ENCODE measurements at regions not wholly inside any gene's neighbourhood (a gene's known extent, or its start where the extent isn't known, plus 50 kb on each side); places are given as distances from the start of the nearest gene placed in this dataset.
"Not testable (repeated sequence)": the region's sequence is repeated elsewhere in the genome, so short reads cannot be mapped to it uniquely, and the experiment has no call there.

DNA sequence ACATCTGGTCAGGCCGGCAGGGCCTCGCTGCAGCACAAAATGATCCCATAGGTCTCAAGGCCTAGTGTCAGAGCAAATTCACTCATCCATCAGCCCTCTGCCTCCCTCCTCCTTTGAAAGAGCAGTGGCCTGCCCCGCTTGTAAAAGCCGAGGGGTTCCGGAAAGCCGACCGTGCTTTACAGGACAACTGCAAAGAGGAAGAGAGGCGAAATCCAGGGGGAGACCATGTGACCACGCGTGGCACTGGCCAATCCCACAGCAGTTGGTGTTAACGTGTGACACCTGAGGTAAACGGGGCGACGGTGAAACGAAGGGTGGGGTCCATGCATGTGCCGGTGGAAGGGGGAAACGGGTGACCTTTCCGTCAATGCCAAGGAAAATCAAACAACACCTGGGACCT is 688.6 kb upstream of the TPTE start:
- BruUV-seq (replicated peaks); H3K9me3 Mint-ChIP-seq (ENCODE audit: unreplicated experiment); DNase-seq; H3K4me3 ChIP-seq (ENCODE audit: low read depth, low read length); H3K27ac Mint-ChIP-seq (ENCODE audit: unreplicated experiment); CTCF ChIA-PET; H3K4me1 Mint-ChIP-seq (ENCODE audit: low read depth, unreplicated experiment); H3K4me3 Mint-ChIP-seq (ENCODE audit: unreplicated experiment); H3K4me1 ChIP-seq; H3K9me3 ChIP-seq; H3K36me3 ChIP-seq (ENCODE audit: control insufficient read depth, insufficient read depth, low read length); H3K27me3 ChIP-seq (replicated peaks; ENCODE audit: control insufficient read depth, insufficient read depth, low read length); H3K36me3 Mint-ChIP-seq (ENCODE audit: insufficient read depth, unreplicated experiment); POLR2A ChIA-PET; intact Hi-C loops (cut with micrococcal nuclease; ENCODE audit: unreplicated experiment); H3K27me3 Mint-ChIP-seq (ENCODE audit: insufficient read depth, unreplicated experiment): not testable (repeated sequence)

DNA sequence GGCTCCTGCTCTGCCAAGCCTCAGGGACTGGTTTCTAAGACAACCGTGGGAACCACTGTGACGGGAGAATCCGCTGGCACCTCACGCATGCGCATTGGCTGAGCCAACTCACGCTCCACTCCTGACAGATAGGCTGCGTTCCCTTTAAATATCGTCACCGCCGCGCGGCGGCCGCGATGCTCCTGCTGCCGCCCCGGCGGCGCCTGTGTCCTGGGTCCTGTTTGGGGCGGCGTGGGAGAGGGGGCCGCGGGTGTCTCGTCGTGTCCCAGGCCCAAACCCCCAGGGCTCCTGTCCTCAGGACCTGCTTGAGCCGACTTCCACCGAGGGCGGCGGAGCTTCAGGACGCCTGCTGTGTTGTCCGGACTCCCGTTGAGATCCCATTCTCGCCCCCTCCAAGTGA is 684.8 kb upstream of the TPTE start:
- H3K36me3 Mint-ChIP-seq (ENCODE audit: insufficient read depth, unreplicated experiment); H3K4me3 ChIP-seq (ENCODE audit: low read depth, low read length); H3K27ac Mint-ChIP-seq (ENCODE audit: unreplicated experiment); DNase-seq; H3K36me3 ChIP-seq (ENCODE audit: control insufficient read depth, insufficient read depth, low read length); H3K27me3 ChIP-seq (replicated peaks; ENCODE audit: control insufficient read depth, insufficient read depth, low read length); H3K4me3 Mint-ChIP-seq (ENCODE audit: unreplicated experiment); H3K27me3 Mint-ChIP-seq (ENCODE audit: insufficient read depth, unreplicated experiment); H3K9me3 ChIP-seq; H3K4me1 ChIP-seq; POLR2A ChIA-PET; CTCF ChIA-PET; H3K4me1 Mint-ChIP-seq (ENCODE audit: low read depth, unreplicated experiment); BruUV-seq (replicated peaks); intact Hi-C loops (cut with micrococcal nuclease; ENCODE audit: unreplicated experiment): not testable (repeated sequence)
- H3K9me3 Mint-ChIP-seq (ENCODE audit: unreplicated experiment), result peaks cover 26% of the 10 kb centered on the region

DNA sequence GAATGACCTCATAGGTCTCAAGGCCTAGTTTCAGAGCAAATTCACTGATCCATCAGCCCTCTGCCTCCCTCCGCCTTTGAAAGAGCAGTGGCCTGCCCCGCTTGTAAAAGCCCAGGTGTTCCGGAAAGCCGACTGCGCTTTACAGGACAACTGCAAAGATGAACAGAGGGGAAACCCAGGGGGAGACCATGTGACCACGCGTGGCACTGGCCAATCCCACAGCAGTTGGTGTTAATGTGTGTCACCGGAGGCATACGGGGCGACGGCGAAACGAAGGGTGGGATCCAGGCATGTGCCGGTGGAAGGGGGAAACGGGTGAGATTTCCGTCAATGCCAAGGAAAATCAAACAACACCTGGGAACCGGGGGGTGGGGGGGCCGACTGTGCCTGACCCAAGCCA is 684.4 kb upstream of the TPTE start:
- H3K4me3 ChIP-seq (ENCODE audit: low read depth, low read length); H3K36me3 Mint-ChIP-seq (ENCODE audit: insufficient read depth, unreplicated experiment); H3K4me1 ChIP-seq; H3K9me3 ChIP-seq; H3K27ac Mint-ChIP-seq (ENCODE audit: unreplicated experiment); H3K27me3 ChIP-seq (replicated peaks; ENCODE audit: control insufficient read depth, insufficient read depth, low read length); H3K4me1 Mint-ChIP-seq (ENCODE audit: low read depth, unreplicated experiment); CTCF ChIA-PET; DNase-seq; intact Hi-C loops (cut with micrococcal nuclease; ENCODE audit: unreplicated experiment); H3K36me3 ChIP-seq (ENCODE audit: control insufficient read depth, insufficient read depth, low read length); H3K4me3 Mint-ChIP-seq (ENCODE audit: unreplicated experiment); H3K27me3 Mint-ChIP-seq (ENCODE audit: insufficient read depth, unreplicated experiment); POLR2A ChIA-PET; BruUV-seq (replicated peaks): not testable (repeated sequence)
- H3K9me3 Mint-ChIP-seq (ENCODE audit: unreplicated experiment), result peaks cover 27% of the 10 kb centered on the region

DNA sequence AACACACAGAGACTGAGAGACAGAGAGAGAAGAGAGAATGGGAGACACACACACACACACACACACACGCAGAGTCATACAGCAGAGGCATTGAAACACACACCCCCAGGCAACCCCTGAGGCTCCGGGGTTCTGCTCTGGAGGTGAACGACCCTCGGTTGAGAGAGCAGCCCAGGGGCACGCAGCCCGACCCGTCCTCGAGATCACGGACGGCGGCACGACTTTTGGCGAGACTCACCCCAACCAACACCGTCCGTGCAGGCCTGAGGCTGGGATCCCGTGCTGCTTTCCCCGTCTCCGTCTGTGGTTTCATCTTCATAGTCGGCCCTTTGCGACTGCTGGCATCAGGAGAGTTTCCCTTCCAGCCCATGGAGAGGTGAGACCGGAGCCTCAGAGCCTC is 683.9 kb upstream of the TPTE start:
- H3K36me3 Mint-ChIP-seq (ENCODE audit: insufficient read depth, unreplicated experiment); H3K4me3 Mint-ChIP-seq (ENCODE audit: unreplicated experiment); H3K27me3 Mint-ChIP-seq (ENCODE audit: insufficient read depth, unreplicated experiment); H3K4me3 ChIP-seq (ENCODE audit: low read depth, low read length); DNase-seq; H3K27ac Mint-ChIP-seq (ENCODE audit: unreplicated experiment); H3K4me1 Mint-ChIP-seq (ENCODE audit: low read depth, unreplicated experiment); POLR2A ChIA-PET; H3K4me1 ChIP-seq; CTCF ChIA-PET; H3K9me3 ChIP-seq; H3K36me3 ChIP-seq (ENCODE audit: control insufficient read depth, insufficient read depth, low read length); BruUV-seq (replicated peaks); H3K27me3 ChIP-seq (replicated peaks; ENCODE audit: control insufficient read depth, insufficient read depth, low read length); intact Hi-C loops (cut with micrococcal nuclease; ENCODE audit: unreplicated experiment): not testable (repeated sequence)
- H3K9me3 Mint-ChIP-seq (ENCODE audit: unreplicated experiment), result peaks cover 27% of the 10 kb centered on the region

DNA sequence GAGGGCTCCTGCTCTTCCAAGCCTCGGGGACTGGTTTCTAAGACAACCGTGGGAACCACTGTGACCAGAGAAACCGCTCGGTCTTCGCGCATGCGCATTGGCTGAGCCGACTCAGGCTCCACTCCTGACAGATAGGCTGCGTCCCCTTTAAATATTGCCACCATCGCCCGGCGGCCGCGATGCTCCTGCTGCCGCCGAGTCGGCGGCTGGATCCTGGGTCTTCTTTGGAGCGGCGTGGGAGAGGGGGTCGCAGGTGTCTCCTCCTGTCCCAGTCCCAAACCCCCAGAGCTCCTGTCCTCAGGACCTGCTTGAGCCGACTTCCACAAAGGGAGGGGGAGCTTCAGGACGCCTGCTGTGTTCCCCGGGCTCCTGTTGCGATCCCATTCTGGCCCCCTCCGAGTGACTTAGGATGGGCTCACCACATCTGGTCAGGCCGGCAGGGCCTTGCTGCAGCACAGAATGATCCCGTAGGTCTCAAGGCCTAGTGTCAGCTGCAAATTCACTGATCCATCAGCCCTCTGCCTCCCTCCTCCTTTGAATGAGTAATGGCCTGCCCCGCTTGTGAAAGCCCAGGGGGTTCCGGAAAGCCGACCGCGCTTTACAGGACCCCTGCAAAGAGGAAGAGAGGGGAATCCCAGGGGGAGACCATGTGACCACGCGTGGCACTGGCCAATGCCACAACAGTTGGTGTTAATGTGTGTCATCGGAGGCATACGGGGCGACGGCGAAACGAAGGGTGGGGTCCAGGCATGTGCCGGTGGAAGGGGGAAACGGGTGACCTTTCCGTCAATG is 683.2 kb upstream of the TPTE start:
- Histone ChIP-seq H3K4me1 (no peaks in the 10 kb centered on the region), H3K27me3 (replicated peaks; ENCODE audit: control insufficient read depth, insufficient read depth, low read length) (no peaks in the 10 kb centered on the region), H3K9me3 (no peaks in the 10 kb centered on the region), H3K4me3 (ENCODE audit: low read depth, low read length) (no peak overlapping the region), H3K36me3 (ENCODE audit: control insufficient read depth, insufficient read depth, low read length) (no peaks in the 10 kb centered on the region)
- Mint-ChIP-seq H3K4me3 (ENCODE audit: unreplicated experiment) (no peak overlapping the region), H3K27ac (ENCODE audit: unreplicated experiment) (no peak overlapping the region), H3K4me1 (ENCODE audit: low read depth, unreplicated experiment) (no peaks in the 10 kb centered on the region), H3K27me3 (ENCODE audit: insufficient read depth, unreplicated experiment) (no peaks in the 10 kb centered on the region), H3K36me3 (ENCODE audit: insufficient read depth, unreplicated experiment) (peaks cover 7% of the 10 kb centered on the region), H3K9me3 (ENCODE audit: unreplicated experiment) (peaks cover 27% of the 10 kb centered on the region)
- BruUV-seq (replicated peaks), result no TSS peak
- DNase-seq, result no peak
- POLR2A ChIA-PET, result no interaction called here
- intact Hi-C loops (cut with micrococcal nuclease; ENCODE audit: unreplicated experiment), result no loop called here
- CTCF ChIA-PET, result no interaction called here
- TF ChIP-seq, protein P1, sequence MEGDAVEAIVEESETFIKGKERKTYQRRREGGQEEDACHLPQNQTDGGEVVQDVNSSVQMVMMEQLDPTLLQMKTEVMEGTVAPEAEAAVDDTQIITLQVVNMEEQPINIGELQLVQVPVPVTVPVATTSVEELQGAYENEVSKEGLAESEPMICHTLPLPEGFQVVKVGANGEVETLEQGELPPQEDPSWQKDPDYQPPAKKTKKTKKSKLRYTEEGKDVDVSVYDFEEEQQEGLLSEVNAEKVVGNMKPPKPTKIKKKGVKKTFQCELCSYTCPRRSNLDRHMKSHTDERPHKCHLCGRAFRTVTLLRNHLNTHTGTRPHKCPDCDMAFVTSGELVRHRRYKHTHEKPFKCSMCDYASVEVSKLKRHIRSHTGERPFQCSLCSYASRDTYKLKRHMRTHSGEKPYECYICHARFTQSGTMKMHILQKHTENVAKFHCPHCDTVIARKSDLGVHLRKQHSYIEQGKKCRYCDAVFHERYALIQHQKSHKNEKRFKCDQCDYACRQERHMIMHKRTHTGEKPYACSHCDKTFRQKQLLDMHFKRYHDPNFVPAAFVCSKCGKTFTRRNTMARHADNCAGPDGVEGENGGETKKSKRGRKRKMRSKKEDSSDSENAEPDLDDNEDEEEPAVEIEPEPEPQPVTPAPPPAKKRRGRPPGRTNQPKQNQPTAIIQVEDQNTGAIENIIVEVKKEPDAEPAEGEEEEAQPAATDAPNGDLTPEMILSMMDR (IDR thresholded peaks at IDR 0.05; ENCODE audit: insufficient read depth in 1 of 2, low read depth in 1 of 2, low read length in 1 of 2, severe bottlenecking in 1 of 2, unreplicated experiment in 1 of 2), result no peak
